IPS-15b (cell line): ENCODE measurements at regions not wholly inside any gene's neighbourhood (a gene's known extent, or its start where the extent isn't known, plus 50 kb on each side); places are given as distances from the start of the nearest gene placed in this dataset.

Source experiments
- H3K27me3 ChIP-seq: one replicate; pipeline ENCODE4 v1.6.1; 2013; ENCODE audit warnings: low read length; ENCODE audit not compliant: control insufficient read depth, insufficient read depth
- H3K36me3 ChIP-seq: one replicate; pipeline ENCODE4 v1.6.1; 2013; ENCODE audit warnings: low read length; ENCODE audit not compliant: control insufficient read depth, insufficient read depth
- H3K4me1 ChIP-seq: one replicate; pipeline ENCODE4 v1.6.1; 2013; ENCODE audit warnings: mild to moderate bottlenecking, low read length; ENCODE audit not compliant: control insufficient read depth, insufficient read depth
- H3K4me3 ChIP-seq: one replicate; pipeline ENCODE4 v1.5.1; 2013; ENCODE audit warnings: low read depth, low read length
- H3K9ac ChIP-seq: one replicate; pipeline ENCODE4 v1.6.1; 2013; ENCODE audit warnings: low read depth, mild to moderate bottlenecking, low read length
- H3K9me3 ChIP-seq: one replicate; pipeline ENCODE4 v1.6.1; 2013; ENCODE audit warnings: mild to moderate bottlenecking, low read length; ENCODE audit not compliant: control insufficient read depth, insufficient read depth

DNA sequence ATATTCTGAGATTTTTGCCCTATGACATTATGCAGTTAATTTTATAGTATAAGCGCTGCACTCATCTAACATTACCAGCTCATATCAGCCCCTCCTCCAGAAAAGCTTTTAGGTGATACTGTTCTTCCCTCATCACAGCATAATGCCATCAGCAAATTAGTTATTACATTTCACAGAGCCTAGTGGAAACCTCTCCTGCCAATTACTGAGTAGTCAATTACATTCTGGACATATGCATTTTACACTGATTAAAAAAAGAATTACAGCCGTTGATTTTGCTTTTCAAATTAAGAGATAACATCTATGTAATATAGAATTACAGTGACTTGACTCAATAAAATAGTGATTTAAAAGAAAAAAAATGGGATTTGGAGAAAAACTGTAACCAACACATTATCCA is 542.1 kb downstream of the UQCRFS1 start:
- H3K36me3 ChIP-seq, result no peaks in the 10 kb centered on the region
- H3K27me3 ChIP-seq, result no peaks in the 10 kb centered on the region
- H3K9me3 ChIP-seq, result peaks cover 3% of the 10 kb centered on the region
- H3K4me3 ChIP-seq, result no peak overlapping the region
- no peak overlapping the region for H3K9ac ChIP-seq
- no peaks in the 10 kb centered on the region for H3K4me1 ChIP-seq

DNA sequence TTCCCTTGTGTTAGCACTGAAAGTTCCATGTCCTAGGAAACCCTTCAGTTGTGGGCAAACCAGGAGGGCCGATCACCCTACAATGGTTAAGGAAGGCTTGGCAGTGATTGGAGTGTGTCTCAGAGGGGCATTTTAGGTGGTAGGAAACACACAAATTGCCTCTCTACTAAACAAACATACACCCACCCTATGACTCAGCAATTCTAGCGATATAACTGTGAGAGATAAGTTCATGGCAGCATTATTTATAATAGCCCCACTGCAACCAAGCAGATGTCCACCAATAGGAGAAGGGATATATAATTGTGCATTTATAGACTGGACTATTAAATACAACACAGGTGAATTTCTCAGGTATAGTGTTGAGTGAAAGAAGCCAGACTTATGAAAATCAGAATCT is 543.1 kb downstream of the UQCRFS1 start:
- H3K4me1 ChIP-seq, result no peaks in the 10 kb centered on the region
- H3K9ac ChIP-seq, result no peak overlapping the region
- H3K9me3 ChIP-seq, result peaks cover 3% of the 10 kb centered on the region
- no peaks in the 10 kb centered on the region for H3K27me3 ChIP-seq
- H3K4me3 ChIP-seq, result no peak overlapping the region
- no peaks in the 10 kb centered on the region for H3K36me3 ChIP-seq

DNA sequence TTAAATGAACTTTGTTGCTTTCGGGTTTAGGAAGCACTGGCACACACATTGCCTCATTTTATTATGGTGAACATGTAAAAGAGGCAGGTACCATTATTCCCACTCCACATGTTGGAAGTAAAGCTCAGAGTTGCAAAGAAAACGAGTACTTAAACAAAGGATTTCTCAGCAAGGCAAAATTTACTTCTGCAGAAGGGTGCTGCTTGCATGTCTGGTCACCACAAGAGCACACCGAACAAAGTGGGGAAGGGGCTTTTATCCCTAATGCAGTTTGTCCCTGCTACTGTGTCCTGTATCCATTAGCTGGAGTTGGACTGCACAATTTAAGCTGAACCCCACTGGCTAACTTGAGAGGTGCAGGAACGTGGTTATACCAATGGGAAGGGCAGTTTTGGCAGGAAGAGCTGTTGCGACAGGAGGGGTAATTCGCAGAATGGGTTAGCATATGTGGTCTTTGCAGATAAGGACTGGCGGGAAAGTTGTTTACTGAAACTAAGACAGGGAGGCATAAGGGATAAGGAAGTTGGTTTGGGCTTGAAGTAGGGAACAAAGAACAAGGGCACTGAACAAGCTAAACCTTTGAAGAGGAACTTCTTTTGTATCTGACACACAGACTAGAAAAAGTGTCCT is 545.5 kb downstream of the UQCRFS1 start:
- H3K27me3 ChIP-seq, result no peaks in the 10 kb centered on the region
- H3K36me3 ChIP-seq, result no peaks in the 10 kb centered on the region
- H3K9ac ChIP-seq, result no peak overlapping the region
- peaks cover 3% of the 10 kb centered on the region for H3K9me3 ChIP-seq
- H3K4me1 ChIP-seq, result no peaks in the 10 kb centered on the region
- H3K4me3 ChIP-seq, result no peak overlapping the region

DNA sequence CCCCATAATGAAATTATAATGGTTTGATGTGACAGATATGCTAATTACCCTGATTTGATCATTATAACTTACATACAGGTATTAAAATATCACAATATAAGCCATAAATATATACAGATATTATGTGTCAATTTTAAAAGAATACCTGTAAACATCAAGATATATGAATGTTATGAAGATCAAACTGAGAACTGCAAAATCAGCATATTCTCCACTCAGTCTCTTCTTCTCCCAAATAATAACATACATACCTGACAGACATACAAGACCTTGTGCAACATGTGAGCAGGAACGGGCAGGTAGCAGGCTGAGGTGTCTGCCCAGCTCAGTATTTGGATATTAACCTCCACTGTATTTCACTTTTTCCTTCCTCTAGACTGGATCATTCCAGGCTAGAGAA is 547.2 kb downstream of the UQCRFS1 start:
- Histone ChIP-seq H3K9ac (no peak overlapping the region), H3K9me3 (peaks cover 3% of the 10 kb centered on the region), H3K4me1 (no peaks in the 10 kb centered on the region), H3K27me3 (no peaks in the 10 kb centered on the region), H3K36me3 (no peaks in the 10 kb centered on the region), H3K4me3 (no peak overlapping the region)

DNA sequence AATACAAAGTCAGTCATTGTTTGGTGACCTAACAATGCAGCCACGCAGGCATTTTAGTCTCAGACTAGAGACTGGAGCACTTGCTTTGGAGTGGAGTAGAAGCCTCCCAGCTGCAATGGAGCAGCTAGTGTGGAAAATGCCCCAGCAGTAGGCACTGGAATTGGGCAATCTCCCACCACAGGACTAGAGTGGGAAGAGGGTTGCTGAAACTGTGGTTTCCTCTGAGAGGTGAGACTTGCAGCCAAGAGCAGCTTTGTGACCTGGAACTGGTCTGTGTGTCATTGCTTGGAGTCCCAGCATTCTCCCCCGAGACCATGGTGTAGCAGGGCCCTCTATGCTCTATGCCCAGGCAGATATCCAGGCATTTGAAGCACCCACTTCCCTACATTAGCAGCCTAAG is 556.3 kb downstream of the UQCRFS1 start:
- Histone ChIP-seq H3K4me3 (no peak overlapping the region), H3K36me3 (no peaks in the 10 kb centered on the region), H3K9me3 (no peaks in the 10 kb centered on the region), H3K4me1 (no peaks in the 10 kb centered on the region), H3K27me3 (no peaks in the 10 kb centered on the region), H3K9ac (no peak overlapping the region)

DNA sequence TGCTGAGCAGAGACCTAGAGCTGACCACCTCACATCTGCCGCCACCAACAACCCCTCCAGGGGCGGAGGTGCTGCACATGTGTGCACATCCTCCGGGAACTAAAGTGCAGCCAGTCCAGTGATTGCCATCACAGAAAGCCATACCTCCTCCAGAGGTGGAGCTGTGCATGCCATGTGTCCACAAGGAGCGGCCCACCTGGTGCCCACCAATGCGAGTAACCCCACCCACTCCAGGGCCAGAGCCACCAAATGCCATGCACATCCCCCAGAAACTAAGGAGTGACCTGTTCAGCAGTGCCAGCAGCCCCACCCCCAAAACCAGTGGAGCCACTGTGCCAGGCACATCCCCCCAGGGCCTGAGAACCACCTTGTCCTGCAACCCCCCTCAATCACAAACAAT is 557.9 kb downstream of the UQCRFS1 start:
- Histone ChIP-seq H3K36me3 (no peaks in the 10 kb centered on the region), H3K4me3 (no peak overlapping the region), H3K9ac (no peak overlapping the region), H3K4me1 (no peaks in the 10 kb centered on the region), H3K27me3 (no peaks in the 10 kb centered on the region), H3K9me3 (no peaks in the 10 kb centered on the region)

DNA sequence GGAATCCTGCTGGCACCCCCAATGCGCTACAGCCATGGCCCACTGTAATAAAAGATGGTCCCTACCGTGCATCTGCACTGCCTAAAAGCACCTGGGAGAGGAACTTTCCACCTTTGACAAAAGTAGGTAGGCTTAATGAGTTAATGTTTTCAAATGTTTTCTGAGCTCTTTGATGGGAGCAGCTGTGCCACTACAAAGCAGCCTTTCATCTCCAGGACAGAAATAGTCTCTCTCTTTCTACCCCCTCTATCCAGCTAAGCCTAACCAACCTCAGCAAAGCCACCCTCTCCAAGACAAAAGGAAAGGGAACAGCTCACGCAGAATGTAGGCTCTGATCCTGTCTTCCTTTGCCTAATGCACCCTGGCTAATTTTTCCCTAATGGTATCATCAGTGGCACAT is 560.2 kb downstream of the UQCRFS1 start:
- Histone ChIP-seq H3K4me1 (no peaks in the 10 kb centered on the region), H3K9ac (no peak overlapping the region), H3K27me3 (no peaks in the 10 kb centered on the region), H3K36me3 (no peaks in the 10 kb centered on the region), H3K9me3 (no peaks in the 10 kb centered on the region), H3K4me3 (no peak overlapping the region)

DNA sequence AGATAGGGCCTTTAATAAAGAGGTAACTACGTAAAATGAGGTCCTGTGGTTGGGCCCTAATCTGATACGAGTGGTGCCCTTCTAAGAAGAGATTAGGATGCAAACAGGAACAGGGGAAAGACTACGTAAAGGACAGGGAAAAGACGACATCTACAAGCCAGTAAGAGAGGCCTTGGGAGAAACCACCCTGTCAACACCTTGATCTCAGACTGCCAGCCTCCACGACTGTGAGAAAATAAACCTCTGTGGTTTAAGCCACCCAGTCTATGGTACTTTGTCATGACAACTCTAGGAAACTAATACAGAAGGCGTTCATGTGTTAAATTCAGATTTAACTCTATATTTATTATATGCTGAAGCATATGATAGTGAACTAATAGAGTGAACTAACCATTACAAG is 566.3 kb downstream of the UQCRFS1 start:
- Histone ChIP-seq H3K9ac (no peak overlapping the region), H3K9me3 (no peaks in the 10 kb centered on the region)

DNA sequence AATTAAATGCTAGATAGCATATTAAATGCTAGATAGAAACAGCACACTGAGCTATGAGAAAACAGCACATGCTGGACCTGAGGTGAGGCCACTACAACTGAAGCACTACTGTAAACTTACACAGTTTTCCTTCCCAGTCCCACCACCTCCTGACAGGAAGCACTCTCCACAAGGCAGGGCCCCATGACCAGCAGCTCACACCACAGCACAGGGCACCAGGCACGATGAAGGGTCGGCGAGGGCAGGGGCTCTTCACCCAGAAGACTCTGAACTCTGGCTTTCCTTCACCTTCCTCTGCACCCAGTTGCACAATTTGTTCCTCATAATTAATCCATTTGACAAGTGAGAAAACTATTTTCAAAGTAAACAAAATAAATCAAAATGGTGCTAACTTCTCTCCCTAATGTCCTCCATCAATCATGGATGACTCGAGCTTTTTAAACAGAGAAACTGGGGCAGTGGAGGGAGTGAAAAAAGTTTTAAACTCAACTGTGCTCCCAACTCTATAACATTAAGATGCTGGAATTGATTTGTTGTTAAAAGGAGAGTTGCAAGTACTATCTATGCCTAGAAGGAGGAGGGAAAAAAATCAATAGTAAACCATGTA is 568.7 kb downstream of the UQCRFS1 start:
- no peaks in the 10 kb centered on the region for H3K4me1 ChIP-seq
- no peak overlapping the region for H3K4me3 ChIP-seq
- H3K9ac ChIP-seq, result no peak overlapping the region
- no peaks in the 10 kb centered on the region for H3K9me3 ChIP-seq
- peaks cover 8% of the 10 kb centered on the region for H3K36me3 ChIP-seq
- no peaks in the 10 kb centered on the region for H3K27me3 ChIP-seq

More for the DNA sequence above, 566.3 kb downstream of the UQCRFS1 start:
- no peaks in the 10 kb centered on the region for H3K4me1 ChIP-seq
- no peak overlapping the region for H3K4me3 ChIP-seq
- no peaks in the 10 kb centered on the region for H3K27me3 ChIP-seq
- peaks cover 2% of the 10 kb centered on the region for H3K36me3 ChIP-seq

DNA sequence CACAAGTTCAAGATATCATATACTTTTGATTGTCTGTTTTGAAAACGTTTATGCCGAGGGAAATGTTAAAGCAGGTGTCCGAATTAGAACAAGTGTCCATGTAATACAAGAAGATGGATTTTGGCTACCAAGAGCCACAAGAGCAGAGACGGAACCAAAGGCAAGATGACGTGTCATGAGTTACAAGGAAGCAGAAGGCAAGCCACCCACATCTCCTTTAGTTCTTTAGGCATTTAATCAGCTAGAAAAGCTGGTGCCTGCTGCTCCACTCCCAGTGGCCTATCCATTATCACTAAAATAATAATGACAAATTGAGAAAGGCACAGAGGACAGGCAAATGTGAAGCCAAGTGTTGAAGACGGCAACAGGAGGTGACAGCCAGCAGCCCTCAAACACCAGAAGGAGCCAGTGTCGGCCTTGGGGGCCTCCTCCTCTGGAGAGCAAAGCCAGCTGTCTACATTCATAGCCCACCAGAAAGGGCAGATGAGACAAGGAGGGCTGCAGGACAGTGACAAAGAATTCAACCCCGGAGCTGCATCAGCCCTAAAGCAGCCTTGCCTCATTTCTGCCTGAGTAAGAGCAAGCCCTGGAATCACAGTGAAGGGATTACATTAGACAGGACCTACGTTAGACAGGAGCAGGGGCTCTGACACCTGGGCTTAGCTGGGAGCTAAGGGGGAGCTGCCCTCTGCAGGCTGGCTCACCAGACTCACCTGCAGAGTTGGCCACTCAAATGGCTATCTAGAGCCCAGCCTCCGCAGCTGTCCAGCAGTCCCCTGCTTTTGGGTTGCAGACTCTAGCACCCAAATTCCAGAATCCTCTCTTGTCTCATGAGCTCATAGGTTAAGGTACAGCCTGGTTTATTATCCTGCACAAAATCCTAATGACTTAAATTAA is 569.9 kb downstream of the UQCRFS1 start:
- Histone ChIP-seq H3K4me3 (no peak overlapping the region), H3K9me3 (no peaks in the 10 kb centered on the region), H3K36me3 (peaks cover 8% of the 10 kb centered on the region), H3K27me3 (no peaks in the 10 kb centered on the region), H3K4me1 (no peaks in the 10 kb centered on the region), H3K9ac (no peak overlapping the region)

DNA sequence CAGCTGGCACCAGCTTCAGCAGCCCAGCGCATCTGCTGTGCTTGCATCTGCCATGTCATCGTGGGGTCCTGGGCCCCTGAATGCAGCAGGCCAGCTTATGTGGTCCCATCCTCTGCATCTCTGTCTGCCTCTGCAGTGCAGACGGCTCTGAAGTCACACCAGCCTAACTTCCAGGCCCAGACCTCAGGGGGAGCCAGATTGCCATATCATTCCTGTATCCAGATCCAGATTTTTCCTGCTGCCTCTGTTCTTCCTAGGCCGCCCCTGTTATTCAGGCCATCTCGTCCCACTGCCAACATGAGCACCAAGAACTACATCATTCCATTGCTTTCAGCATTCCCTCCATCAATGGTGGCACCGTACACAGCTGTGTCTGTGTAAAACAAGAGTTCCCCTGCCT is 571.6 kb downstream of the UQCRFS1 start:
- Histone ChIP-seq H3K9me3 (no peaks in the 10 kb centered on the region), H3K27me3 (no peaks in the 10 kb centered on the region), H3K36me3 (peaks cover 8% of the 10 kb centered on the region), H3K9ac (no peak overlapping the region), H3K4me3 (no peak overlapping the region), H3K4me1 (no peaks in the 10 kb centered on the region)

DNA sequence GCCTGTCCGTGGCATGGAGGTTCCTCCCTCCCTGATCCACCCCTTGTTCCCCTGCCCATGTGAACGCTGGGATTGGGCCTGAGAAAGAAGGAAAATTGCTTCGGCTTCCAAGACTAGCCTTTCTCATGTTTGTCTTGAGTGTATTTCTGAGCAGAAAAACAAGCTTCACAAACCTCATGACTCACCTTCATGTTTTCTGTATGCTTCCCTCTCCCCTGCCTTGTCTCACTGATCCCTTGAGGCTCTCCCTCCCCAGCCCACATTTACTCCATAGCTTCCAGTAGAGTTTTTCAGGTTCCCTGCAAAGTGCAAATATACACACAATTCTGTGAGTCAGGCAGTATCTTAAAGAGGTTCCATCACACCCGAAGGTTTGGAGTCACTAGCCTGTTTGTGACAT is 572.4 kb downstream of the UQCRFS1 start:
- Histone ChIP-seq H3K9ac (no peak overlapping the region), H3K9me3 (no peaks in the 10 kb centered on the region), H3K27me3 (no peaks in the 10 kb centered on the region), H3K4me3 (no peak overlapping the region), H3K4me1 (no peaks in the 10 kb centered on the region), H3K36me3 (peaks cover 8% of the 10 kb centered on the region)
